ENCODE measurements at regions not wholly inside any gene's neighbourhood (a gene's known extent, or its start where the extent isn't known, plus 50 kb on each side); places are given as distances from the start of the nearest gene placed in this dataset.
"Not testable (repeated sequence)": the region's sequence is repeated elsewhere in the genome, so short reads cannot be mapped to it uniquely, and the experiment has no call there.

DNA sequence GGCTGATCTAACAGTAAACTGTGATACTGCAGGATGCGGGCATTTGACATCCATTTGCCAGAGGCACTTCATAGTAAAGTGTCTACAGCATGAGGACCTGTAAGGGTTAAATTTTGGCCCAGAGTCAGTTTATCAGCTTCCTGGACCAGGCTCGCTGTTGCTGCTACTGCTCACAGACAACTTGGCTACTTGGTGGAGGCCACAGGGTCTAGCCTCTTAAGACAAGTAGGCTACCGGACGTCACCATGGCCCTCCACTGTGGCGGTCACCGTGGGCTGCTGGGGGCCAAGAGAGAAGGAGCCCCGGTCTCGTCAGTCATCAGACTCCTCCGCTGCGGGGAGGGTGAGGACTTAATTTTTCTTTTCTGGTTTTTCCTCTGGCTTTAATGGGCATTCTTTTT is 117.3 kb upstream of the PZP start:
- Histone ChIP-seq H3K4me1 (ENCODE audit: control insufficient read depth, insufficient read depth, low read length) (no peaks in the 10 kb centered on the region), H3K4me3 (ENCODE audit: low read length) (no peak overlapping the region), H3K9me3 (ENCODE audit: control insufficient read depth, low read length) (no peaks in the 10 kb centered on the region), H3K27ac (ENCODE audit: low read length) (no peak overlapping the region), H3K27me3 (ENCODE audit: control insufficient read depth, insufficient read depth) (no peaks in the 10 kb centered on the region)
- ATAC-seq (peak in 1 of 2 donors; percentile 62), DNase-seq (peak in 1 of 3 donors; percentile 65)
- WGBS, result 58% methylated on average over 10 of the region's 10 CpGs
- intact Hi-C loops (cut with DNase I), result no loop called here

DNA sequence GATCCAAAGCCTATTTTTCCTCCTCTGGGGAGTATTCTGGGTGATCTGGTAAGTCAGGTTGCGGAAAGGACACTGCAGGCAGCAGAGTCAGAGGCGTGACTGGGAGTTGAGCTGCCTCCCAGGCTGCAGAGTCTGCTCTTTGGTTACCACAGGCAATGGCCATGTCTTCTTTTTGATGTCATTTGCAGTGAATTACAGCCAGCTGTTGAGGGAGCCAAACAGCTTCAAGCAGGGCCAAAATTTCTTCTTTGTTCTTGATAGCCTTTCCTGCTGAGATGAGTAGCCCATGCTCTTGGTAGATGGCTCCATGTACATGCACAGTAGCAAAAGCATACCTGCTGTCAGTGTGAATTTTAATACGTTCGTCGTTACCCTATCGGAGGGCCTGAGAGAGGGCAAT is 116.6 kb upstream of the PZP start:
- DNase-seq, result no peak
- ATAC-seq, result no peak
- no peak overlapping the region for H3K4me3 ChIP-seq (ENCODE audit: low read length)
- no peak overlapping the region for H3K27ac ChIP-seq (ENCODE audit: low read length)
- no peaks in the 10 kb centered on the region for H3K9me3 ChIP-seq (ENCODE audit: control insufficient read depth, low read length)
- WGBS, result 76% methylated on average over 6 of the region's 6 CpGs
- no peaks in the 10 kb centered on the region for H3K27me3 ChIP-seq (ENCODE audit: control insufficient read depth, insufficient read depth)
- no peaks in the 10 kb centered on the region for H3K4me1 ChIP-seq (ENCODE audit: control insufficient read depth, insufficient read depth, low read length)
- intact Hi-C loops (cut with DNase I), result no loop called here

DNA sequence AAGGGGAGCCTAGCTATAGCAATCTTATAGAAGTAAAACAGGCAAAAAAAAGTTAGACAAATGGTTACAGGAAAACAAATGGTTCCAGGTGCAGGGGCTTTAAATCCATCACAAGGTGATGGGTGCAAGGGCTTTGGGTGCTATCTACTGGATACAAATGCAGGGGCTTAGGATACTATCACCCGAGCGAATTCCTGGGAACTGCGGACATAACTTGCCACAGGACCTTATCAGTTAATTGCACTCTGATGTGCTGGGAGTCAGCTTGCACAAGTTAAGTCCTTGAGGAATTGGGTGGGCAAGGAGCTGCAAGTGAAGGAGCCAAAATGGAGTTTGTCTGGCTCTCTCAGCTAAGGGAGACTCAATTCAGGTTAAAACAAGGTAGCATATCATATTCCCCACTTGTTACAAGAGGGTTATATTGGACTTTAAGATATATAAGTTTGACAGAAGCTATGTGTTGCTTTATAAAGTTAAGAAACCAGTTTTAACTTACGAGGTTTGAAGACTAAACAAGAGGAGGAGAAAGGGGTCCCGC is 115.0 kb upstream of the PZP start:
- no peak overlapping the region for H3K27ac ChIP-seq (ENCODE audit: low read length)
- H3K4me3 ChIP-seq (ENCODE audit: low read length), result no peak overlapping the region
- no peaks in the 10 kb centered on the region for H3K9me3 ChIP-seq (ENCODE audit: control insufficient read depth, low read length)
- intact Hi-C loops (cut with DNase I), result no loop called here
- H3K4me1 ChIP-seq (ENCODE audit: control insufficient read depth, insufficient read depth, low read length), result no peaks in the 10 kb centered on the region
- no peaks in the 10 kb centered on the region for H3K27me3 ChIP-seq (ENCODE audit: control insufficient read depth, insufficient read depth)
- WGBS, result 57% methylated on average over 5 of the region's 5 CpGs
- DNase-seq (no peak), ATAC-seq (no peak)

DNA sequence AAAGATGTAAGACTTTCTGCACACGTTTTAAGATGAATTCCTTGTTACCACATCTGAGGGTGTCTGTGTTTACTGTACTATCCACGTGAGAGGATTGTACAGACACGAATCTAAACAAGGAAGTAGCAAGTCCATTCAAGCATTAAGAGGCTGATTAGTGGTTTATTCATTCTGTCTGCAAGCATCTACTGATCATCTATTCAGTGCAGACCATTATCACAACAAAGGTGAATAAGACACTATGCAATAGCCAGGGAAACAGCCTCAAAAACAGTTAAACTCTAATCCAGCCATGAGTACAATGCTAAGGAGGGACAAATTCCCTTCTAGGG is 111.6 kb upstream of the PZP start:
- WGBS, result 44% methylated on average over 3 of the region's 3 CpGs
- Histone ChIP-seq H3K27me3 (ENCODE audit: control insufficient read depth, insufficient read depth) (no peaks in the 10 kb centered on the region), H3K9me3 (ENCODE audit: control insufficient read depth, low read length) (no peaks in the 10 kb centered on the region), H3K27ac (ENCODE audit: low read length) (no peak overlapping the region), H3K4me3 (ENCODE audit: low read length) (no peak overlapping the region), H3K4me1 (ENCODE audit: control insufficient read depth, insufficient read depth, low read length) (no peaks in the 10 kb centered on the region)
- ATAC-seq (no peak), DNase-seq (no peak)
- intact Hi-C loops (cut with DNase I), result no loop called here

DNA sequence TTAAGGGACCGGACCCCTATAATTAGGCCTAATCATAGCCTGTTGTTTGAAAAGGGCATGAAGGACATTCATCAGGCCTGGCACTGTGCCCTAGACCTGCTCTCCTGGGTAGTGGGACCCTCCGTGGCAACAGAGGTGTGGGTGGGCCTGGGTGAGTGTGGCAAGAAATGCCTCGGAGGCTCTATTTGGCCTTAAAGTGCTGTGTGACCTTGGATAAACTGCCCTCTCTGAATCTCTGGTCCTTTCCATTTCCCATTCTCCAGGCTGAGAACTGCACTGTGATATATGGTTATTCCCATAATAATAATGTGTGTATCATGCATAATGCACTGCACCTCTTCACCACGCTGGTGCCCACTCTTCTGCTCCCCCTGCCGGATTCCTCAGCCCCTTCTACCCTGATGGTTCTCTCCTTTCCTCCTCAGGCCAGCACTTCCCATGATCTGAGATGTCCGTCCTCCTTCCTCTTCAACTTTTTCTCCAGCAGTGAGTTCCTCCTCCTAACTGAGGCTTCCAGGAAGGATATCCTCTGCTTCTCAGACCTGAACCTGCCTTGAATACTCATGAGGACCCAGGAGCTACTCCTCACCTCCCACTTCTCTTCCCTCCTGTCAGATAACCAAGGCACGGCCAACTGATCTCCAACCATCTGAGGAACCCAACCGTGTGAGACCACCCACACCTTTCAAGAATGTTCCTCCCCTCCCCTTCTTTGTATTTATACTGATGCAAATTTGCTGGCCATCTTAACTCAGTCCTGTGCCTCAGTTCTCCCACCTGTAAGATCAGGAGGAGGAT is 111.0 kb upstream of the PZP start:
- ATAC-seq, result no peak
- WGBS, result 56% methylated on average over 8 of the region's 8 CpGs
- H3K9me3 ChIP-seq (ENCODE audit: control insufficient read depth, low read length), result no peaks in the 10 kb centered on the region
- no peak overlapping the region for H3K27ac ChIP-seq (ENCODE audit: low read length)
- no peaks in the 10 kb centered on the region for H3K4me1 ChIP-seq (ENCODE audit: control insufficient read depth, insufficient read depth, low read length)
- DNase-seq, result no peak
- H3K4me3 ChIP-seq (ENCODE audit: low read length), result no peak overlapping the region
- intact Hi-C loops (cut with DNase I), result no loop called here
- H3K27me3 ChIP-seq (ENCODE audit: control insufficient read depth, insufficient read depth), result no peaks in the 10 kb centered on the region

DNA sequence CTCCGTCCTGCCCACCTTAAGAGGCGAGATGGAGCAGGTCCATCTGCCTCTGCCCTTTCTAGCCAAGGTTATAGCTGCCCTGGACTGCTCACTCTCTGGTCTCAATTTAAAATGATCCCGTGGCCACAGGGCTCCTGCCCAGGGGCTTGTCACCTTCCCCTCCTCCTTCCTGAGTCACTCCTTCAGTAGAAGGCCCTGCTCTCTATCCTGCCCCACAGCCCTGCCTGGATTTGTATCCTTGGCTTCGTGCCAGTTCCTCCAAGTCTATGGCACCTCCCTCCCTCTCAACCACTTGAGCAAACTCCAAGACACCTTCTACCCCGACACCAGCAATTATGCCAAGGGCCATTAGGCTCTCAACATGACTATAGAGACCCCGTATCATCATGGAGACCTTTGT is 105.3 kb upstream of the PZP start:
- intact Hi-C loops (cut with DNase I); H3K4me3 ChIP-seq (ENCODE audit: low read length); H3K9me3 ChIP-seq (ENCODE audit: control insufficient read depth, low read length); H3K4me1 ChIP-seq (ENCODE audit: control insufficient read depth, insufficient read depth, low read length); H3K27me3 ChIP-seq (ENCODE audit: control insufficient read depth, insufficient read depth); H3K27ac ChIP-seq (ENCODE audit: low read length); DNase-seq: not testable (repeated sequence)
- peak; percentile 26 to 40 for ATAC-seq
- 58% methylated on average over 5 of the region's 6 CpGs for WGBS

DNA sequence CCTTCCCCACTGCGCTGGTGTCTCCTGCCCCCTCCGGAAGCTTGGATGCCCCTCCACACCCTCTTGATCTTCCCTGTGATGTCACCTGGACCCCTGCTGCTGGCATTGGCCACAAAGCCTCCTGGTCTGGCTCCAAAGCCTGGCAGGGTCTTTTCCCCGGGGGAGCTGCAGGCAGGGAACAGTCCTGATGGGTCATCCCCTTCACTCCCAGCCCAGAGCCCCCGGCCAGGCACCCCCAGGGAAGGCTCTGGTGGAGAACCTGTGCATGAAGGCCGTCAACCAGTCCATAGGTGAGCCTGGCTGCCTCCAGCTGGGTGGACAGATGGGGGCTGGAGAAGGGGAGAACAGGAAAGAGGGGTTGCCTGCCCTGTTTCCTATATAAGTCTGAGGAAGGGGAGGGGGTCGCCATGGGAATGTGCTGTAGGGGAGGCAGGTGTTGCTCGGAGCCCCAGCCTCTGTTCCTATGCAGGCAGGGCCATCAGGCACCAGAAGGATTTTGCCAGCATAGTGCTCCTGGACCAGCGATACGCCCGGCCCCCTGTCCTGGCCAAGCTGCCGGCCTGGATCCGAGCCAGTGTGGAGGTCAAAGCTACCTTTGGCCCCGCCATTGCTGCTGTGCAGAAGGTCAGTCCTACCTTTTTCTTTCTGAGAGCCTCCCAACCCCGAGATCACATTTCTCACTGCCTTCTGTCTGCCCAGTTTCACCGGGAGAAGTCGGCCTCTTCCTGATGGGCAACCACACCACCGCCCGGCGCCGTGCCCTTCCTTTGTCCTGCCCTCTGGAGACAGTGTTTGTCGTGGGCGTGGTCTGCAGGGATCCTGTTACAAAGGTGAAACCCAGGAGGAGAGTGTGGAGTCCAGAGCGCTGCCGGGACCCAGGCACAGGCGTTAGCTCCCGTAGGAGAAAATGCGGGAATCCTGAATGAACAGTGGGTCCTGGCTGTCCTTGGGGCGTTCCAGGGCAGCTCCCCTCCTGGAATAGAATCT is 104.5 kb upstream of the PZP start:
- H3K27me3 ChIP-seq (ENCODE audit: control insufficient read depth, insufficient read depth); DNase-seq; H3K4me1 ChIP-seq (ENCODE audit: control insufficient read depth, insufficient read depth, low read length); intact Hi-C loops (cut with DNase I); H3K27ac ChIP-seq (ENCODE audit: low read length); H3K9me3 ChIP-seq (ENCODE audit: control insufficient read depth, low read length); H3K4me3 ChIP-seq (ENCODE audit: low read length): not testable (repeated sequence)
- WGBS, result 95% methylated on average over 14 of the region's 28 CpGs
- ATAC-seq, result peak in 1 of 2 donors; percentile 5

DNA sequence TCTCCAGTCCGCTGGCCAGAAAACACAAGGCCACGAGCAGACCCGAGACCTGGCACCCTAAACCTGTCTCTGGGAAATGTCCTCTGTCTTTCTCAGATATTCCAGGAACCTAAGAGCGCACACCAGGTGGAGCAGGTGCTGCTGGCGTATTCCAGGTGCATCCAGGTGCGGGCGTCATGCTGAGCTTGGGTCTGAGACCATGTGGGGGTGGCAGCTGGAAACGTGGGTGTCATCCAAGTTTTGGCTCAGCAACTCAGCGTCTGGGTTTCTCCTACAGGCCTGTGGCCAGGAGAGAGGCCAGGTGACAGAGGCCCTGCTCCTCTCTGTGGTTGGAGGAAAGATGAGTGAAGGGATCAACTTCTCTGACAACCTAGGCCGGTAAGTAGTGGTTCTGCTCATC is 103.3 kb upstream of the PZP start:
- ATAC-seq; H3K4me1 ChIP-seq (ENCODE audit: control insufficient read depth, insufficient read depth, low read length); H3K4me3 ChIP-seq (ENCODE audit: low read length); H3K9me3 ChIP-seq (ENCODE audit: control insufficient read depth, low read length); H3K27ac ChIP-seq (ENCODE audit: low read length); intact Hi-C loops (cut with DNase I); H3K27me3 ChIP-seq (ENCODE audit: control insufficient read depth, insufficient read depth); DNase-seq: not testable (repeated sequence)
- WGBS, result 90% methylated on average over 10 of the region's 10 CpGs

DNA sequence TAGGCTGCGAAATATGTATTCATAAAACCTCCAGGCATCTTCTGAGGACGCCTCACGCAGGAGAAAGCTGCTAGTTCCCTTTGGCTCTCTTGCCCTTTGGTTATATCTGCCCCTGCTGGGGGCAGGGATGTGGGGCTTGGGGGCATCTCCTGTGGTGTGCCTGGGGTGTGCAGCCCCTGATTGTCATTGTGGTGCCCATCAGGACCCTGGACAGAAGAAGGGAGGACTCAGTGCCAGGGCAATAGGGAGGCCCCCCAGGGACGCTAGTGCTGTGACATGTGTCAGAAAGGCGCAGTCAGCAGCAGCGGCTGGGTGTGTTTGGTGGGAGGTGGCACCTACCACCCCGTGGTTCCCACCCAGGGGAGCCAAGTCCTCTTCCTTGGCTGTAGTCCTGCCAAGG is 102.5 kb upstream of the PZP start:
- ATAC-seq; intact Hi-C loops (cut with DNase I); H3K4me3 ChIP-seq (ENCODE audit: low read length); H3K27me3 ChIP-seq (ENCODE audit: control insufficient read depth, insufficient read depth); H3K4me1 ChIP-seq (ENCODE audit: control insufficient read depth, insufficient read depth, low read length); H3K27ac ChIP-seq (ENCODE audit: low read length); H3K9me3 ChIP-seq (ENCODE audit: control insufficient read depth, low read length); DNase-seq: not testable (repeated sequence)
- 91% methylated on average over 7 of the region's 7 CpGs for WGBS

DNA sequence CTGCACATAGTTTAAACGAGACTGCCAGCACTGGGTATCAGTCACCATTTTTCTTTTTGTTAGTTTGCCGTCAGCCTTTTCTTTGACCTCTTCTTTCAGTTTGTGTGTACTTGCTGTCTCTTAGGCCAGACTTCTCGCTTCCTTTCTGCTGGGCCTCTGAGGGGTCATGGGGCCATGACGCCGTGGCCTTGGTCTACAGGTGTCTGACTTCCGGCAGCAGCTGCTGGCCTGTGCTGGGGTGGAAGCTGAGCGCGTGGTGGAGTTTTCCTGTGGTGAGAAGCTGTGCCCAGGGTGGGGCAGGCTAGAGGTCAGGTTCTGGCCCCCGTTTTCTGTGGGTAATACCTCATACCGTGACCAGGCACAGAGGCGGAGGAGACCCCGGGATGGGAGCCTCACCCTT is 101.6 kb upstream of the PZP start:
- H3K4me3 ChIP-seq (ENCODE audit: low read length); ATAC-seq; H3K9me3 ChIP-seq (ENCODE audit: control insufficient read depth, low read length); H3K27ac ChIP-seq (ENCODE audit: low read length); H3K27me3 ChIP-seq (ENCODE audit: control insufficient read depth, insufficient read depth); intact Hi-C loops (cut with DNase I); DNase-seq; H3K4me1 ChIP-seq (ENCODE audit: control insufficient read depth, insufficient read depth, low read length): not testable (repeated sequence)
- 73% methylated on average over 11 of the region's 12 CpGs for WGBS

DNA sequence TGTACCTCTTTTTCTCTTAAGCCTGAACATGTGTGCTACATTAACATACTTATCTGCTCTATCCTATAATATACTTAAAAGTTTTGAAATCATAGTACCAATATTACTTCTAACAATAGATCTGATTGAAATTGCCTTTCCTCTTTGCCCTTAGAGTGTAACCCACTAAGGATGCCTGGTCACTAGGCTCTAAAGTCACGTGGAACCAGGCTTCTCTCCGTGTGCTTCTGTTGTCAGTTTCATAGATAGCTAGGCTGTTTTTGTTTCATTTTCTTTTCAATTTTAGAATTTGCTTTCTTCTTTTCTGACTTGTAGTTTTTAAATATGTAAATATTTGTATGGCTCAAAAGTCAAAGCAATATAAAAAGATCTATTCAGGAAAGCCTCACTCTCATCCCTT is 100.5 kb upstream of the PZP start:
- DNase-seq; H3K4me3 ChIP-seq (ENCODE audit: low read length): not testable (repeated sequence)
- WGBS, result 60% methylated on average over 1 of the region's 2 CpGs

More for the DNA sequence above, 100.5 kb upstream of the PZP start:
- H3K27ac ChIP-seq (ENCODE audit: low read length); H3K4me1 ChIP-seq (ENCODE audit: control insufficient read depth, insufficient read depth, low read length); H3K9me3 ChIP-seq (ENCODE audit: control insufficient read depth, low read length); ATAC-seq; intact Hi-C loops (cut with DNase I); H3K27me3 ChIP-seq (ENCODE audit: control insufficient read depth, insufficient read depth): not testable (repeated sequence)
